SK-N-SH (cell line): ENCODE measurements at regions not wholly inside any gene's neighbourhood (a gene's known extent, or its start where the extent isn't known, plus 50 kb on each side); places are given as distances from the start of the nearest gene placed in this dataset.

Source experiments
- CTCF ChIA-PET: fragments of 300-600, 350-600 bp; formaldehyde crosslinking; extraction: SDS; loops from one replicate; lab custom pipeline; 2021; lab: Yijun Ruan, JAX
- POLR2A ChIA-PET: fragments of 350-600 bp; sonication (Branson Sonifier 250); formaldehyde crosslinking; extraction: SDS; loops from one replicate; lab custom pipeline; 2020; ENCODE audit warnings: antibody characterized with exemption, inconsistent platforms; lab: Yijun Ruan, JAX
- DNase-seq: peaks from one replicate; pipeline ENCODE4 v3.0.0; 2012
- H2AFZ ChIP-seq: fragments of 200-600 bp; sonication (generic); 2 replicates; pipeline ENCODE4 v1.8.1; 2016; ENCODE audit warnings: antibody characterized with exemption, mild to moderate bottlenecking, low read depth
- H3F3A ChIP-seq: fragments of 200-600 bp; sonication (generic); replicated peaks from 2 replicates; pipeline ENCODE3; 2016; ENCODE audit warnings: antibody characterized with exemption, mild to moderate bottlenecking; ENCODE audit not compliant: insufficient read depth
- H3K27ac ChIP-seq, 2 experiments: fragments of 200-500 bp in 1 of 2; fragments of 200-600 bp in 1 of 2; sonication (Bioruptor generic) in 1 of 2; sonication (generic), shearing (Covaris generic) in 1 of 2; 2 replicates each; pipeline versions ENCODE4 v1.5.1 to v1.6.1; 2014 to 2016; ENCODE audit warnings: low read depth in 2 of 2, inconsistent platforms in 1 of 2, low read length in 1 of 2, mild to moderate bottlenecking in 1 of 2, mixed read lengths in 1 of 2
- H3K27me3 ChIP-seq: fragments of 200-600 bp; sonication (generic), shearing (Covaris generic); 2 replicates; pipeline ENCODE4 v1.6.1; 2016; ENCODE audit warnings: mixed run types; ENCODE audit not compliant: insufficient read depth
- H3K36me3 ChIP-seq, 2 experiments: fragments of 200-500 bp in 1 of 2; fragments of 200-600 bp in 1 of 2; sonication (Bioruptor generic) in 1 of 2; sonication (generic) in 1 of 2; replicated peaks in 1 of 2; 2 replicates each; pipeline versions ENCODE3 to v1.5.1; 2014 to 2016; ENCODE audit warnings: low read length in 1 of 2, mild to moderate bottlenecking in 1 of 2; ENCODE audit not compliant: insufficient read depth in 2 of 2, control insufficient read depth in 1 of 2
- H3K4me1 ChIP-seq, 2 experiments: fragments of 200-500 bp in 1 of 2; fragments of 200-600 bp in 1 of 2; sonication (Bioruptor generic) in 1 of 2; sonication (generic), shearing (Covaris generic) in 1 of 2; 2 replicates each; pipeline versions ENCODE4 v1.5.1 to v1.6.1; 2014 to 2016; ENCODE audit warnings: low read depth in 1 of 2, low read length in 1 of 2, mixed run types in 1 of 2; ENCODE audit not compliant: insufficient read depth in 2 of 2, control insufficient read depth in 1 of 2
- H3K4me2 ChIP-seq: fragments of 200-600 bp; sonication (generic), shearing (Covaris generic); 2 replicates; pipeline ENCODE4 v1.6.1; 2017; ENCODE audit warnings: mixed run types
- H3K4me3 ChIP-seq, 2 experiments: fragments of 200-500 bp in 1 of 2; fragments of 200-600 bp in 1 of 2; sonication (Bioruptor generic) in 1 of 2; sonication (generic), shearing (Covaris generic) in 1 of 2; 2 replicates each; pipeline versions ENCODE4 v1.5.1 to v1.8.1; 2014 to 2016; ENCODE audit warnings: low read depth in 2 of 2, inconsistent platforms in 1 of 2, low read length in 1 of 2, mild to moderate bottlenecking in 1 of 2, mixed read lengths in 1 of 2, moderate library complexity in 1 of 2
- H3K79me2 ChIP-seq: fragments of 200-600 bp; sonication (generic); 2 replicates; pipeline ENCODE4 v1.8.1; 2017; ENCODE audit warnings: mild to moderate bottlenecking; ENCODE audit not compliant: insufficient read depth
- H3K9ac ChIP-seq: fragments of 200-600 bp; sonication (generic); 2 replicates; pipeline ENCODE4 v1.6.1; 2017; ENCODE audit warnings: mixed run types
- H3K9me2 ChIP-seq: fragments of 200-600 bp; sonication (generic); 2 replicates; pipeline ENCODE4 v1.6.1; 2017; ENCODE audit warnings: mixed run types
- H3K9me3 ChIP-seq: fragments of 200-600 bp; sonication (generic); 2 replicates; pipeline ENCODE4 v1.6.1; 2017; ENCODE audit warnings: mixed run types, mild to moderate bottlenecking, moderate library complexity
- H4K20me1 ChIP-seq: fragments of 200-600 bp; sonication (generic); 2 replicates; pipeline ENCODE4 v1.6.1; 2017; ENCODE audit warnings: mild to moderate bottlenecking, mixed run types; ENCODE audit not compliant: insufficient read depth
- CHD2 ChIP-seq: fragments of 150-350 bp; IDR thresholded peaks from 2 replicates; pipeline ENCODE4 v1.6.1; 2018; ENCODE audit warnings: low read length; ENCODE audit not compliant: partially characterized antibody
- EP300 ChIP-seq, 2 experiments: IDR thresholded peaks; 2 replicates each; pipeline versions ENCODE4 v1.4.0 to v1.6.1; 2012; ENCODE audit warnings: borderline replicate concordance in 1 of 2, low read depth in 1 of 2, low read length in 1 of 2
- EZH2phosphoT487 ChIP-seq: fragments of 200-600 bp; sonication (generic); IDR thresholded peaks from 2 replicates; pipeline ENCODE4 v1.6.1; 2017; ENCODE audit warnings: low read depth, mixed run types, mild to moderate bottlenecking, antibody characterized with exemption, moderate library complexity, borderline replicate concordance
- FOSL2 ChIP-seq: IDR thresholded peaks from 2 replicates; pipeline ENCODE4 v1.4.0; 2012; ENCODE audit warnings: low read depth, mild to moderate bottlenecking, moderate library complexity, borderline replicate concordance
- FOXM1 ChIP-seq: IDR thresholded peaks from 2 replicates; pipeline ENCODE4 v1.4.0; 2012; ENCODE audit warnings: low read depth, mild to moderate bottlenecking
- JUND ChIP-seq: IDR thresholded peaks from 2 replicates; pipeline ENCODE4 v1.4.0; 2012
- MEF2A ChIP-seq: IDR thresholded peaks from 2 replicates; pipeline ENCODE4 v1.4.0; 2012; ENCODE audit warnings: low read depth, borderline replicate concordance
- MXI1 ChIP-seq: IDR thresholded peaks from 2 replicates; pipeline ENCODE4 v1.6.1; 2012; ENCODE audit warnings: mild to moderate bottlenecking, low read depth, low read length, improper control_type of control experiment
- NFIC ChIP-seq: IDR thresholded peaks from 2 replicates; pipeline ENCODE4 v1.4.0; 2012; ENCODE audit warnings: borderline replicate concordance
- POLR2AphosphoS5 ChIP-seq: IDR thresholded peaks from 2 replicates; pipeline ENCODE4 v1.6.1; 2012; ENCODE audit warnings: low read depth, low read length
- RAD21 ChIP-seq: IDR thresholded peaks from 2 replicates; pipeline ENCODE4 v1.6.1; 2012; ENCODE audit warnings: mild to moderate bottlenecking, low read length
- RCOR1 ChIP-seq: fragments of 150-350 bp; IDR thresholded peaks from 2 replicates; pipeline ENCODE4 v1.6.1; 2017; ENCODE audit warnings: antibody characterized with exemption, low read length
- RFX5 ChIP-seq: IDR thresholded peaks from 2 replicates; pipeline ENCODE4 v1.6.1; 2012; ENCODE audit warnings: mild to moderate bottlenecking, improper control_type of control experiment, low read length
- SIN3A ChIP-seq: IDR thresholded peaks from 2 replicates; pipeline ENCODE4 v1.6.1; 2012; ENCODE audit warnings: low read depth, mild to moderate bottlenecking, low read length, moderate library complexity, borderline replicate concordance
- TAF1 ChIP-seq: IDR thresholded peaks from 2 replicates; pipeline ENCODE4 v1.6.1; 2012; ENCODE audit warnings: low read depth, mild to moderate bottlenecking, low read length, moderate library complexity, borderline replicate concordance
- TF ChIP-seq, protein P1 (sequence below): IDR thresholded peaks from 2 replicates; pipeline ENCODE4 v1.4.0; 2012; ENCODE audit warnings: low read depth
- TF ChIP-seq, protein P2 (sequence below): IDR thresholded peaks from 2 replicates; pipeline ENCODE4 v1.4.0; 2012; ENCODE audit warnings: low read depth, borderline replicate concordance
- TF ChIP-seq, protein P3 (sequence below): IDR thresholded peaks from 2 replicates; pipeline ENCODE4 v1.4.0; 2012; ENCODE audit warnings: low read depth, borderline replicate concordance

GRCh38 chr2:145807968-145808367 lies 1288.0 kb upstream of the ZEB2 start:
- CTCF ChIA-PET = interaction anchor here (1.1 kb wide), 1 partner anchor 10 kb away, joined by 3 read pairs; no protein-coding TSS in a partner anchor
- Histone ChIP-seq H3K9me3 (no peaks in the 10 kb centered on the region), H3K27ac (peak overlapping the region in 1 of 2 experiments; percentile 11; a peak in 1 of 4 replicates), H3K9me2 (no peaks in the 10 kb centered on the region), H3F3A (peaks cover 4% of the 10 kb centered on the region), H4K20me1 (no peaks in the 10 kb centered on the region), H3K27me3 (no peaks in the 10 kb centered on the region), H2AFZ (no peak overlapping the region), H3K79me2 (no peaks in the 10 kb centered on the region), H3K4me1 (peaks cover 0 to 6% of the 10 kb centered on the region in 2 experiments; a peak in 2 of 4 replicates), H3K4me3 (no peak overlapping the region), H3K4me2 (no peak overlapping the region), H3K36me3 (no peaks in the 10 kb centered on the region), H3K9ac (no peak overlapping the region)
- no peak for DNase-seq
- no peak for TF ChIP-seq EZH2phosphoT487
- TF ChIP-seq RAD21 = no peak
- TF ChIP-seq, protein P1, sequence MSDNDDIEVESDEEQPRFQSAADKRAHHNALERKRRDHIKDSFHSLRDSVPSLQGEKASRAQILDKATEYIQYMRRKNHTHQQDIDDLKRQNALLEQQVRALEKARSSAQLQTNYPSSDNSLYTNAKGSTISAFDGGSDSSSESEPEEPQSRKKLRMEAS = no peak
- no peak for TF ChIP-seq FOSL2
- no peak for TF ChIP-seq EP300 (IDR thresholded peaks at IDR 0.05; ENCODE audit: borderline replicate concordance in 1 of 2, low read depth in 1 of 2, low read length in 1 of 2)
- no peak for TF ChIP-seq JUND
- no peak for TF ChIP-seq SIN3A
- TF ChIP-seq POLR2AphosphoS5 = no peak
- no peak for TF ChIP-seq MXI1
- no peak for TF ChIP-seq CHD2
- TF ChIP-seq, protein P2, sequence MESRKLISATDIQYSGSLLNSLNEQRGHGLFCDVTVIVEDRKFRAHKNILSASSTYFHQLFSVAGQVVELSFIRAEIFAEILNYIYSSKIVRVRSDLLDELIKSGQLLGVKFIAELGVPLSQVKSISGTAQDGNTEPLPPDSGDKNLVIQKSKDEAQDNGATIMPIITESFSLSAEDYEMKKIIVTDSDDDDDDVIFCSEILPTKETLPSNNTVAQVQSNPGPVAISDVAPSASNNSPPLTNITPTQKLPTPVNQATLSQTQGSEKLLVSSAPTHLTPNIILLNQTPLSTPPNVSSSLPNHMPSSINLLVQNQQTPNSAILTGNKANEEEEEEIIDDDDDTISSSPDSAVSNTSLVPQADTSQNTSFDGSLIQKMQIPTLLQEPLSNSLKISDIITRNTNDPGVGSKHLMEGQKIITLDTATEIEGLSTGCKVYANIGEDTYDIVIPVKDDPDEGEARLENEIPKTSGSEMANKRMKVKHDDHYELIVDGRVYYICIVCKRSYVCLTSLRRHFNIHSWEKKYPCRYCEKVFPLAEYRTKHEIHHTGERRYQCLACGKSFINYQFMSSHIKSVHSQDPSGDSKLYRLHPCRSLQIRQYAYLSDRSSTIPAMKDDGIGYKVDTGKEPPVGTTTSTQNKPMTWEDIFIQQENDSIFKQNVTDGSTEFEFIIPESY = no peak
- no peak for TF ChIP-seq MEF2A
- no peak for TF ChIP-seq TAF1
- TF ChIP-seq NFIC = no peak
- no peak for TF ChIP-seq RFX5
- TF ChIP-seq, protein P3, sequence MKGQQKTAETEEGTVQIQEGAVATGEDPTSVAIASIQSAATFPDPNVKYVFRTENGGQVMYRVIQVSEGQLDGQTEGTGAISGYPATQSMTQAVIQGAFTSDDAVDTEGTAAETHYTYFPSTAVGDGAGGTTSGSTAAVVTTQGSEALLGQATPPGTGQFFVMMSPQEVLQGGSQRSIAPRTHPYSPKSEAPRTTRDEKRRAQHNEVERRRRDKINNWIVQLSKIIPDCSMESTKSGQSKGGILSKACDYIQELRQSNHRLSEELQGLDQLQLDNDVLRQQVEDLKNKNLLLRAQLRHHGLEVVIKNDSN = no peak
- no peak for TF ChIP-seq RCOR1
- TF ChIP-seq FOXM1 = no peak
- POLR2A ChIA-PET = no interaction called here
